WTC11 (cell line): ENCODE measurements at regions not wholly inside any gene's neighbourhood (a gene's known extent, or its start where the extent isn't known, plus 50 kb on each side); places are given as distances from the start of the nearest gene placed in this dataset.

ENCODE experiments used
- ATAC-seq: fragments of 200-7000 bp; cut with Tn5 transposase; 2 replicates; pipeline ENCODE4 v1.10.0; 2021; ENCODE audit warnings: mild to moderate bottlenecking, moderate library complexity
- CTCF ChIA-PET: fragments of 300-600 bp; sonication (Branson Sonifier 250); formaldehyde crosslinking; loops from one replicate; lab custom pipeline; 2021; ENCODE audit warnings: antibody characterized with exemption; lab: Charles Lee
- POLR2A ChIA-PET: fragments of 350-600 bp; sonication (Branson Sonifier 250); formaldehyde crosslinking; loops from one replicate; lab custom pipeline; 2021; ENCODE audit warnings: antibody characterized with exemption; lab: Charles Lee
- DNase-seq: peaks from one replicate; pipeline ENCODE4 v3.0.0; 2021; ENCODE audit warnings: low spot score
- H3K27ac Mint-ChIP-seq: 2 replicates; pipeline ENCODE4 v1.8.0; 2021; ENCODE audit warnings: mixed read lengths
- H3K27me3 Mint-ChIP-seq: 2 replicates; pipeline ENCODE4 v1.8.0; 2021; ENCODE audit warnings: low read depth, mild to moderate bottlenecking, moderate library complexity, mixed read lengths
- H3K36me3 Mint-ChIP-seq: 2 replicates; pipeline ENCODE4 v1.8.0; 2021; ENCODE audit warnings: mixed read lengths
- H3K4me1 Mint-ChIP-seq: 2 replicates; pipeline ENCODE4 v1.8.0; 2022; ENCODE audit warnings: mixed read lengths
- H3K4me3 Mint-ChIP-seq: 2 replicates; pipeline ENCODE4 v1.8.0; 2021; ENCODE audit warnings: mild to moderate bottlenecking, moderate library complexity, mixed read lengths
- H3K9me3 Mint-ChIP-seq: 2 replicates; pipeline ENCODE4 v1.8.0; 2021; ENCODE audit warnings: mixed read lengths
- E2F4 ChIP-seq: sonication (generic); formaldehyde crosslinking; IDR thresholded peaks from 2 replicates; pipeline ENCODE4 v1.8.1; 2022; ENCODE audit warnings: low read depth, mild to moderate bottlenecking, moderate library complexity, missing genetic modification reagents, borderline replicate concordance
- ELF4 ChIP-seq: sonication (generic); formaldehyde crosslinking; IDR thresholded peaks from 2 replicates; pipeline ENCODE4 v1.8.1; 2022; ENCODE audit warnings: low read depth, mild to moderate bottlenecking, moderate library complexity, missing genetic modification reagents
- EMX1 ChIP-seq: fragments of 250-450 bp; sonication (Bioruptor Pico); IDR thresholded peaks from 2 replicates; pipeline ENCODE4 v1.8.0; 2021; ENCODE audit warnings: mild to moderate bottlenecking
- ERG ChIP-seq: fragments of 250-450 bp; sonication (Bioruptor Pico); IDR thresholded peaks from 2 replicates; pipeline ENCODE4 v1.8.0; 2021; ENCODE audit warnings: mild to moderate bottlenecking
- ESRRA ChIP-seq: sonication (generic); formaldehyde crosslinking; IDR thresholded peaks from 2 replicates; pipeline ENCODE4 v1.8.1; 2022; ENCODE audit warnings: mild to moderate bottlenecking, missing genetic modification reagents, borderline replicate concordance
- FOXP1 ChIP-seq: sonication (generic); formaldehyde crosslinking; IDR thresholded peaks from 2 replicates; pipeline ENCODE4 v1.8.0; 2022; ENCODE audit warnings: missing genetic modification reagents, mild to moderate bottlenecking, moderate library complexity, borderline replicate concordance
- KAT7 ChIP-seq: sonication (generic); formaldehyde crosslinking; IDR thresholded peaks from 2 replicates; pipeline ENCODE4 v1.8.1; 2023; ENCODE audit warnings: missing genetic modification reagents, mild to moderate bottlenecking, borderline replicate concordance
- MXD4 ChIP-seq: fragments of 250-450 bp; sonication (Bioruptor Pico); IDR thresholded peaks from 2 replicates; pipeline ENCODE4 v1.8.0; 2021; ENCODE audit warnings: mild to moderate bottlenecking, moderate library complexity, borderline replicate concordance
- MYBL2 ChIP-seq: sonication (generic); formaldehyde crosslinking; IDR thresholded peaks from 2 replicates; pipeline ENCODE4 v1.8.1; 2023; ENCODE audit warnings: mild to moderate bottlenecking, moderate library complexity, missing genetic modification reagents
- PRRX2 ChIP-seq: fragments of 250-450 bp; sonication (Bioruptor Pico); IDR thresholded peaks from 2 replicates; pipeline ENCODE4 v1.8.0; 2021; ENCODE audit warnings: mild to moderate bottlenecking
- TF ChIP-seq, protein P1 (sequence below): sonication (generic); formaldehyde crosslinking; IDR thresholded peaks from 2 replicates; pipeline ENCODE4 v1.8.0; 2023; ENCODE audit warnings: mild to moderate bottlenecking, missing genetic modification reagents
- TF ChIP-seq, protein P2 (sequence below): sonication (generic); formaldehyde crosslinking; IDR thresholded peaks from 2 replicates; pipeline ENCODE4 v1.8.0; 2022; ENCODE audit warnings: mild to moderate bottlenecking, missing genetic modification reagents
- TF ChIP-seq, protein P3 (sequence below): sonication (generic); formaldehyde crosslinking; conservative IDR thresholded peaks from 2 replicates; pipeline ENCODE4 v1.8.1; 2023; ENCODE audit warnings: mild to moderate bottlenecking, low read depth, missing genetic modification reagents, moderate library complexity
- TF ChIP-seq, protein P4 (sequence below): sonication (generic); formaldehyde crosslinking; IDR thresholded peaks from 2 replicates; pipeline ENCODE4 v1.8.0; 2023; ENCODE audit warnings: missing genetic modification reagents

GRCh38 chr14:61973981-61974380, 211.8 kb downstream of the SNAPC1 start:
- peaks cover 22% of the 10 kb centered on the region for H3K36me3 Mint-ChIP-seq
- ChIA-PET POLR2A (no interaction called here), CTCF (interaction anchor here (1.0 kb wide), 1 partner anchor 152 kb away, joined by 3 read pairs; no protein-coding TSS in a partner anchor)
- H3K9me3 Mint-ChIP-seq = peaks cover 47% of the 10 kb centered on the region
- H3K4me1 Mint-ChIP-seq = peaks cover 12% of the 10 kb centered on the region
- no peak overlapping the region for H3K4me3 Mint-ChIP-seq
- no peak for ATAC-seq
- no peak for DNase-seq
- H3K27ac Mint-ChIP-seq = no peak overlapping the region
- peaks cover 5% of the 10 kb centered on the region; the same call in 1 of the 2 replicates for H3K27me3 Mint-ChIP-seq
- TF ChIP-seq ERG (CRISPR knock-in tag) = no peak

DNA sequence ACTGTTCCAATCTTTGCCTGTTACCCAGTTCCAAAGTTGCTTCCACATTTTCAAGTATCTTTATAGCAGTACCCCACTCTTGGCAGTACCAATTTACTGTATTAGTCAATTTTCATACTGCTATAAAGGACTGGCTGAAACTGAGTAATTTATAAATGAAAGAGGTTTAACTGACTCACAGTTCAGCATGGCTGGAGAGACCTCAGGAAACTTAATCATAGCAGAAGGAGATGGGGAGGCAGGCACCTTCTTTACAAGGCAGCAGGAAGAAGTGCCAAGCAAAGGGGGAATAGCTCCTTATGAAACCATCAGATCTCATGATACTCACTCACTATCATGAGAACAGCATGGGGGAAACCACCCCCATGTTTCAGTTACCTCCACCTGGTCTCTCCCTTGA, 215.0 kb downstream of the SNAPC1 start:
- ATAC-seq (no peak), DNase-seq (no peak)
- Mint-ChIP-seq H3K36me3 (peaks cover 22% of the 10 kb centered on the region), H3K27me3 (peaks cover 5% of the 10 kb centered on the region; the same call in 1 of the 2 replicates), H3K9me3 (peaks cover 39% of the 10 kb centered on the region), H3K4me1 (peaks cover 5% of the 10 kb centered on the region), H3K27ac (no peak overlapping the region), H3K4me3 (no peak overlapping the region)
- ChIA-PET POLR2A (no interaction called here), CTCF (interaction anchor here (1.5 kb wide), 1 partner anchor 50 kb away, joined by 3 read pairs; no protein-coding TSS in a partner anchor)
- no peak for TF ChIP-seq FOXP1

DNA sequence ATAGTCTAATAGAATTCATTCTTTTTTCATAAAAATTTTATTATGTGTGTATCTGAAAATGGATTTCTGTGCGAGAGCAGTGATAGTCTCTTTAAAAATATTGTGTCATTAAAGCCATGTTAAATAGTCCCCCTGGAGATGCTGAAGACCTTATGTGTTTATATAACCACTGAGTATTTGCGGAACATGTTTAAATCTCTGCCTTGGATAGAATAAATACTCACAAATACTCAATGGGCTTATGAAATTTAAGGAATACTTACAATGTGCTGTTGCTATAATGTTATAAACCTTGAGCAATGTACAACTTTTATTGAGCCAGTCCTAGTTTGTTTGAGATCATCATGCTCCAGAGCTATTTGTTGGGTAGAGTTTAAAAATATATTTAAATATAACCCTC, 226.0 kb downstream of the SNAPC1 start:
- Mint-ChIP-seq H3K27me3 (no peaks in the 10 kb centered on the region), H3K36me3 (no peaks in the 10 kb centered on the region), H3K27ac (no peak overlapping the region), H3K4me3 (no peak overlapping the region), H3K4me1 (no peaks in the 10 kb centered on the region), H3K9me3 (no peaks in the 10 kb centered on the region)
- ChIA-PET CTCF (no interaction called here), POLR2A (no interaction called here)
- TF ChIP-seq ELF4 (CRISPR knock-in tag) (no peak), MYBL2 (CRISPR knock-in tag) (no peak), MXD4 (no peak), PRRX2 (no peak), KAT7 (CRISPR knock-in tag) (no peak), EMX1 (CRISPR knock-in tag) (no peak), ESRRA (CRISPR knock-in tag) (no peak), E2F4 (CRISPR knock-in tag) (no peak)
- TF ChIP-seq, protein P1, sequence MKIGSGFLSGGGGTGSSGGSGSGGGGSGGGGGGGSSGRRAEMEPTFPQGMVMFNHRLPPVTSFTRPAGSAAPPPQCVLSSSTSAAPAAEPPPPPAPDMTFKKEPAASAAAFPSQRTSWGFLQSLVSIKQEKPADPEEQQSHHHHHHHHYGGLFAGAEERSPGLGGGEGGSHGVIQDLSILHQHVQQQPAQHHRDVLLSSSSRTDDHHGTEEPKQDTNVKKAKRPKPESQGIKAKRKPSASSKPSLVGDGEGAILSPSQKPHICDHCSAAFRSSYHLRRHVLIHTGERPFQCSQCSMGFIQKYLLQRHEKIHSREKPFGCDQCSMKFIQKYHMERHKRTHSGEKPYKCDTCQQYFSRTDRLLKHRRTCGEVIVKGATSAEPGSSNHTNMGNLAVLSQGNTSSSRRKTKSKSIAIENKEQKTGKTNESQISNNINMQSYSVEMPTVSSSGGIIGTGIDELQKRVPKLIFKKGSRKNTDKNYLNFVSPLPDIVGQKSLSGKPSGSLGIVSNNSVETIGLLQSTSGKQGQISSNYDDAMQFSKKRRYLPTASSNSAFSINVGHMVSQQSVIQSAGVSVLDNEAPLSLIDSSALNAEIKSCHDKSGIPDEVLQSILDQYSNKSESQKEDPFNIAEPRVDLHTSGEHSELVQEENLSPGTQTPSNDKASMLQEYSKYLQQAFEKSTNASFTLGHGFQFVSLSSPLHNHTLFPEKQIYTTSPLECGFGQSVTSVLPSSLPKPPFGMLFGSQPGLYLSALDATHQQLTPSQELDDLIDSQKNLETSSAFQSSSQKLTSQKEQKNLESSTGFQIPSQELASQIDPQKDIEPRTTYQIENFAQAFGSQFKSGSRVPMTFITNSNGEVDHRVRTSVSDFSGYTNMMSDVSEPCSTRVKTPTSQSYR (CRISPR knock-in tag) = no peak
- TF ChIP-seq, protein P2, sequence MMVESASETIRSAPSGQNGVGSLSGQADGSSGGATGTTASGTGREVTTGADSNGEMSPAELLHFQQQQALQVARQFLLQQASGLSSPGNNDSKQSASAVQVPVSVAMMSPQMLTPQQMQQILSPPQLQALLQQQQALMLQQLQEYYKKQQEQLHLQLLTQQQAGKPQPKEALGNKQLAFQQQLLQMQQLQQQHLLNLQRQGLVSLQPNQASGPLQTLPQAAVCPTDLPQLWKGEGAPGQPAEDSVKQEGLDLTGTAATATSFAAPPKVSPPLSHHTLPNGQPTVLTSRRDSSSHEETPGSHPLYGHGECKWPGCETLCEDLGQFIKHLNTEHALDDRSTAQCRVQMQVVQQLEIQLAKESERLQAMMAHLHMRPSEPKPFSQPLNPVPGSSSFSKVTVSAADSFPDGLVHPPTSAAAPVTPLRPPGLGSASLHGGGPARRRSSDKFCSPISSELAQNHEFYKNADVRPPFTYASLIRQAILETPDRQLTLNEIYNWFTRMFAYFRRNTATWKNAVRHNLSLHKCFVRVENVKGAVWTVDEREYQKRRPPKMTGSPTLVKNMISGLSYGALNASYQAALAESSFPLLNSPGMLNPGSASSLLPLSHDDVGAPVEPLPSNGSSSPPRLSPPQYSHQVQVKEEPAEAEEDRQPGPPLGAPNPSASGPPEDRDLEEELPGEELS (CRISPR knock-in tag) = no peak
- TF ChIP-seq, protein P3, sequence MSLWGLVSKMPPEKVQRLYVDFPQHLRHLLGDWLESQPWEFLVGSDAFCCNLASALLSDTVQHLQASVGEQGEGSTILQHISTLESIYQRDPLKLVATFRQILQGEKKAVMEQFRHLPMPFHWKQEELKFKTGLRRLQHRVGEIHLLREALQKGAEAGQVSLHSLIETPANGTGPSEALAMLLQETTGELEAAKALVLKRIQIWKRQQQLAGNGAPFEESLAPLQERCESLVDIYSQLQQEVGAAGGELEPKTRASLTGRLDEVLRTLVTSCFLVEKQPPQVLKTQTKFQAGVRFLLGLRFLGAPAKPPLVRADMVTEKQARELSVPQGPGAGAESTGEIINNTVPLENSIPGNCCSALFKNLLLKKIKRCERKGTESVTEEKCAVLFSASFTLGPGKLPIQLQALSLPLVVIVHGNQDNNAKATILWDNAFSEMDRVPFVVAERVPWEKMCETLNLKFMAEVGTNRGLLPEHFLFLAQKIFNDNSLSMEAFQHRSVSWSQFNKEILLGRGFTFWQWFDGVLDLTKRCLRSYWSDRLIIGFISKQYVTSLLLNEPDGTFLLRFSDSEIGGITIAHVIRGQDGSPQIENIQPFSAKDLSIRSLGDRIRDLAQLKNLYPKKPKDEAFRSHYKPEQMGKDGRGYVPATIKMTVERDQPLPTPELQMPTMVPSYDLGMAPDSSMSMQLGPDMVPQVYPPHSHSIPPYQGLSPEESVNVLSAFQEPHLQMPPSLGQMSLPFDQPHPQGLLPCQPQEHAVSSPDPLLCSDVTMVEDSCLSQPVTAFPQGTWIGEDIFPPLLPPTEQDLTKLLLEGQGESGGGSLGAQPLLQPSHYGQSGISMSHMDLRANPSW (CRISPR knock-in tag) = no peak
- TF ChIP-seq, protein P4, sequence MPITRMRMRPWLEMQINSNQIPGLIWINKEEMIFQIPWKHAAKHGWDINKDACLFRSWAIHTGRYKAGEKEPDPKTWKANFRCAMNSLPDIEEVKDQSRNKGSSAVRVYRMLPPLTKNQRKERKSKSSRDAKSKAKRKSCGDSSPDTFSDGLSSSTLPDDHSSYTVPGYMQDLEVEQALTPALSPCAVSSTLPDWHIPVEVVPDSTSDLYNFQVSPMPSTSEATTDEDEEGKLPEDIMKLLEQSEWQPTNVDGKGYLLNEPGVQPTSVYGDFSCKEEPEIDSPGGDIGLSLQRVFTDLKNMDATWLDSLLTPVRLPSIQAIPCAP (CRISPR knock-in tag) = no peak
- ATAC-seq (no peak), DNase-seq (no peak)
